ENCODE measurements at regions not wholly inside any gene's neighbourhood (a gene's known extent, or its start where the extent isn't known, plus 50 kb on each side); places are given as distances from the start of the nearest gene placed in this dataset.
"Not testable (repeated sequence)": the region's sequence is repeated elsewhere in the genome, so short reads cannot be mapped to it uniquely, and the experiment has no call there.

DNA sequence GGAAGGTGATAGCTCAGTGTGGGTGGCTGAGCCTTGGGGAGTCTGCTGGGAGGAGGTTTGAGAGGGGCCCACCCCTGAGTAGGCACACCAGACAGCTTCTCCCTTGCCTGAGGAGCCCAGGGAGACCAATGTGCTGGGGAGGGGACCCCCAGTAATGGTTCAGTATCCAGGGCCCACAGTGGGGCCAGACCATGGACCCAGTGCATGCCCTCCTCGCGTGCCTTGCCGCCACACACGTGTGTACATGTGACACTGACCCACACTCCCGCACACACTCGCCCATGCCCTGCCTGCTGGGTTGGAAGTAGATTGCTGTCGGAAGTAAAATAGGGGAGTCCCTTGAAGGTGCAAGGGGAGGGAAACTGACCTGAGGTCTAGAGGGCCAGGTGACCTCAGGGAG, 184.3 kb downstream of the TBC1D2B start:
- H3K27me3 ChIP-seq (ENCODE audit: control insufficient read depth, insufficient read depth, low read length); H3K9ac ChIP-seq (ENCODE audit: low read depth, low read length); H3K9me3 ChIP-seq (ENCODE audit: control insufficient read depth, insufficient read depth, low read length); H3K4me1 ChIP-seq (ENCODE audit: control insufficient read depth, insufficient read depth, low read length); H3K36me3 ChIP-seq (ENCODE audit: control insufficient read depth, insufficient read depth, low read length); H3K4me3 ChIP-seq (ENCODE audit: low read depth, low read length); H3K27ac ChIP-seq (ENCODE audit: low read depth, low read length): not testable (repeated sequence)

DNA sequence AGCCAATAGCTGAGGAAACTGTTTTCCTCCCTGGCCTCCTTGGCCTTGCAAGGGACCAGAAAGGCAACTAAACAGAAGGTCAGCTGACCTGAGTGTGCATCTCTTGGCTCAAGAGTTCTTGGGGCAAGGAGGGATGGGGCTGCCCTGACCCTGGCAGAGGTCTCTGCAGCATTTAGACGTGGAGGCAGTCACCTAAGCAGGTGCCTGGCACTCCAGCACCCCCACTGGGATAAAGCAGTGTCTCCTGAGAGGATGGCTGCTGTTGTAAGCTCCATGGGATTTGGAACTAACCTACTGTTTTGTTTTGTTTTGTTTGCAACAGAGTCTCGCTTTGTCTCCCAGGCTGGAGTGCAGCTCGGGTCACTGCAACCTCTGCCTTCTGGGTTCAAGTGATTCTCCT, 185.2 kb downstream of the TBC1D2B start:
- no peak overlapping the region for H3K27ac ChIP-seq (ENCODE audit: low read depth, low read length)
- H3K27me3 ChIP-seq (ENCODE audit: control insufficient read depth, insufficient read depth, low read length) = no peaks in the 10 kb centered on the region
- H3K9ac ChIP-seq (ENCODE audit: low read depth, low read length) = no peak overlapping the region
- H3K4me3 ChIP-seq (ENCODE audit: low read depth, low read length) = no peak overlapping the region
- no peaks in the 10 kb centered on the region for H3K4me1 ChIP-seq (ENCODE audit: control insufficient read depth, insufficient read depth, low read length)
- H3K9me3 ChIP-seq (ENCODE audit: control insufficient read depth, insufficient read depth, low read length) = no peaks in the 10 kb centered on the region
- no peaks in the 10 kb centered on the region for H3K36me3 ChIP-seq (ENCODE audit: control insufficient read depth, insufficient read depth, low read length)

DNA sequence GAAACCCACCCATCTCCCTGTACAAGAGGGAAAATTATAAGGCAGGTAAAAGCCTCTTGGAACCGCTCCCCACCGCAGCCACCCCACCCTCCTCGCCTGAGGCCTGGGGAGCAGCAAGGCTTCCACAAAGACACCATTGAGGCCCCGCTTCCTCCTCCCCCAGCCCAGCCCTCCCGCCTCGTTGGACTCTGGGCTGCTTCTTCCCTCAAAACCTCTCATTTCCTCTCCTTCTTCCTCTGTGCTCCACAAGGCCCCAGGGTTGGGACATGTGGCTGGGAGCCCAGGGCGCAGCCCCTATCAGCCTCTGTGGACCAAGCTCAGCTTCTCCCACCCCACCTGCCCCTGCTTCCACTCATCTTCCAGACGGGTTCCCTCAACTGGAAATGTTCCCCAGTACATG, 185.6 kb downstream of the TBC1D2B start:
- not testable (repeated sequence) for H3K36me3 ChIP-seq (ENCODE audit: control insufficient read depth, insufficient read depth, low read length)

DNA sequence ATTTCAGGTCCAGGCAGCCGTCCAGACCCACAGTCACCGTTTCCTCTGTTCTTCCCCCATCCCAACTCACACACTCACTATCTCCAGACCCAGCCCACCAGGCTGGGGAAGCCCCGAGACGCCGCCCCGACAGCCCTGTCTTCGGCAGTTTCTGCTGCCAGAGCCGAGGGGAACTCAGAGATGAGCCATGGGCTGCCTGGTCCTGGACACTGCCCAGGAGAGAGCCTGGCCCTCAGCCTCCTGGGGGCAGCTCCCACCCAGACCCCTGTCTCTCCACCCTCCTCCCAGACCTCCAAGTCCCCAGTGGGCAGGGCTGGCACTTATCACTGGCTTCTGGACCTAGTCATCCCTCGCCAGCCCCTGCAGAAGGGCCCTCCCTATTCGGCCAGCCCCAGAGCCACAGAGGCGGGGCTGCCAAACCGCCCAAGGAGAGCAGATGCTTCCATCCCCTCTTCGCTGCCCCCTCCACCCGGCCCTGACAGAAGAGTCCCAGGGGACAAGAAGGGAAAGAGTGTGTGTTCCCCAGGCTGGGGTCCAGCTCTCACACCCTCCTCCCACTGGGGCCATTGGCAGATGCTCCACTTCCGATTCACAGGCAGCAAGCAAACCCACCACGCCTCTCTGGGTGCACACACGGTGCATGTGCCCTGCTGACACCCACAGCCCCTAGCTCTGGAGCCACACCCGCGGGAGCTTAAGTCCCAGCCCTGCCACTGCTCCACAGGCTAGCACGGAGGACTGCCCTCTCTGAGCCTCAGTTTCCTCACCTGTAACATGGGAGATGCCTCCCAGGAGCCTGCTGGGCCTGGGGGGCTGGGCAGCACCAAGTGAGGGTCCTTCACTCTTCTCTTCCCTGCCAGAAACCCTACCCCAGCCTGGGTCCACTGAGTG, 186.4 kb downstream of the TBC1D2B start:
- not testable (repeated sequence) for H3K36me3 ChIP-seq (ENCODE audit: control insufficient read depth, insufficient read depth, low read length); H3K4me1 ChIP-seq (ENCODE audit: control insufficient read depth, insufficient read depth, low read length); H3K9me3 ChIP-seq (ENCODE audit: control insufficient read depth, insufficient read depth, low read length); H3K4me3 ChIP-seq (ENCODE audit: low read depth, low read length); H3K9ac ChIP-seq (ENCODE audit: low read depth, low read length); H3K27me3 ChIP-seq (ENCODE audit: control insufficient read depth, insufficient read depth, low read length); H3K27ac ChIP-seq (ENCODE audit: low read depth, low read length)

More for the DNA sequence above, 185.6 kb downstream of the TBC1D2B start:
- H3K4me3 ChIP-seq (ENCODE audit: low read depth, low read length); H3K27ac ChIP-seq (ENCODE audit: low read depth, low read length); H3K9ac ChIP-seq (ENCODE audit: low read depth, low read length); H3K4me1 ChIP-seq (ENCODE audit: control insufficient read depth, insufficient read depth, low read length); H3K27me3 ChIP-seq (ENCODE audit: control insufficient read depth, insufficient read depth, low read length); H3K9me3 ChIP-seq (ENCODE audit: control insufficient read depth, insufficient read depth, low read length): not testable (repeated sequence)

DNA sequence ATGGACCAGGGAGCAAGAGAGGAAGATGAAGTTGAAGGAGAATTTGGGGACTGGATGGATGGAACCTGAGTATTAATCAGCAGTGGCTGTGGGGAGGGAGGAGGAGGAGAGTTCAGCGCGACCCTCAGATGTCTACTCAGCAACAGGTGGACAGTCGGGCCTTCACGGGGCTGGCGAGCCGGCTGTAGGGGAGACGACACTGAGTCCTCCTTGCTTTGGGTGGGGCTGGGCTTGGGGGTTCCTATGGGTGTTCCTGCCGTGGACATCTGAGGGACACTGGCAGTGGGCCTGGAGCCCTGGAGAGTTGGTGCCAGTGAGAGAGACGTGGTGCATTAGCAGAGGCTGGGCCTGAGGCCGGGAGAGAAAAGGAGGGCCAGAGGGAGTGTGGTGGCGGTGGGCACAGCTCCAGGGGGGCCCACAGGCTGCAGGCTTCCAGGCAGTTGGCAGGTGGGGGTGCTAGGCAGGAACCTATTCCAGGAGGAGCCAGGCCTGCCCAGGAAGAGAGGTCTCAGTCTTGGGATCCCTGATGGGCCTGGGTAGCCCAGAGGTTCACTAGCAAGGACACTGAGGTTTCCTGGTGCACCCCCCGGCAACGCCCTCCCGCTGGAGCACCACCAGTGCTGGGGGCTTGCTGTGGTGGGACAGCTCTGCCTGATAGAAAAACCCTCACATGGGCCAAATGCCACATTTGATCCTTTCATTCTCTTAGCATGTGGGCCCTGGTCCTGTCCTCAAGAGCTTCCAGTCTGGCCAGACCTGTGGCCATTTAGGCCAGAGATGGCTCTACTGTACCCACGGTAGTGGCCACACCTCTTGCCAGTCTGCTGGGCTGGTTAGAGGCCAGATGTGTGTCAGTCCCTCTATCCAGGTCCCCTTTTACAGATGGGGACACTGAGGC, 187.4 kb downstream of the TBC1D2B start:
- H3K4me1 ChIP-seq (ENCODE audit: control insufficient read depth, insufficient read depth, low read length); H3K9ac ChIP-seq (ENCODE audit: low read depth, low read length); H3K9me3 ChIP-seq (ENCODE audit: control insufficient read depth, insufficient read depth, low read length); H3K27me3 ChIP-seq (ENCODE audit: control insufficient read depth, insufficient read depth, low read length); H3K4me3 ChIP-seq (ENCODE audit: low read depth, low read length); H3K27ac ChIP-seq (ENCODE audit: low read depth, low read length); H3K36me3 ChIP-seq (ENCODE audit: control insufficient read depth, insufficient read depth, low read length): not testable (repeated sequence)

DNA sequence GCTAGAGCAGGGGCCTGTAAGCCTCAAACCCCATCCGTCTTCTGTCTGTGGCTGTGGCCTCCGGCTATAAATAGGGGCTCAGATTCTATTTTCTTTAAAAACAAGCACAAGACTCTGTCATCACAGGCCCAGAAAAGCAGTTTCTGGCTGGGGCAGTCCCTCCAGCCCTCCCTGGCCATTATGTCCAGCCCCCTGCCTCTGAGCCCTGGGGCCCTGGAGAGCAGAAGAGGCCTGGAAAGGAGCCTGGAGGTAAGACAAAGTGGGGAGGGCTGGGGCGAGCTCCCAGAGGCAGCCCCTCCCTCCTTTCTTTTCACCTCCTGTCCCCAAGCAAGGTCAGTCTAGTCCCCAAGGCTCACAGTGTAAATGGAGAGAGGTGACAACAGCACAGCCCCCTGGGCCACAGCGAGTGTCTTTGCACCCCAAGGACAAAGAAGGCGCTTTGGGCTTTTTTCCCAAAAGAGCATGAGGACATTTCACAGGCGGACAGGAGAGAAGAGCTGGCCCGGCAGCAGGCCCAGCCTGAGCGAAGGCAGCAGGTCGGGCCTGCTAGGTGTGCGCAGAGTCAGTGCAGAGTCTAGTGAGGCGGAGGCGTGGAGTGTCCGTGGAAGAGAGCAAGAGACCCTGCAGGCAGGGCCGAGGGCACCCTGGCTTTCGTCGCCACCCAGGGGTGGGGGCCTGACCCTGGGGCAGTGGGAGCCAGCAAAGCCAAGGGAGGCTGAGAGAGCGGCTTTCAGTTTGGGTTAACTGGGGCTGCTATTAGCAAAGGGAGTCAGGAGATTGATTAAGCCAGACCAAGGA, 188.3 kb downstream of the TBC1D2B start:
- H3K27ac ChIP-seq (ENCODE audit: low read depth, low read length) = no peak overlapping the region
- no peaks in the 10 kb centered on the region for H3K36me3 ChIP-seq (ENCODE audit: control insufficient read depth, insufficient read depth, low read length)
- H3K9ac ChIP-seq (ENCODE audit: low read depth, low read length) = no peak overlapping the region
- no peak overlapping the region for H3K4me3 ChIP-seq (ENCODE audit: low read depth, low read length)
- no peaks in the 10 kb centered on the region for H3K9me3 ChIP-seq (ENCODE audit: control insufficient read depth, insufficient read depth, low read length)
- no peaks in the 10 kb centered on the region for H3K4me1 ChIP-seq (ENCODE audit: control insufficient read depth, insufficient read depth, low read length)
- H3K27me3 ChIP-seq (ENCODE audit: control insufficient read depth, insufficient read depth, low read length) = no peaks in the 10 kb centered on the region

DNA sequence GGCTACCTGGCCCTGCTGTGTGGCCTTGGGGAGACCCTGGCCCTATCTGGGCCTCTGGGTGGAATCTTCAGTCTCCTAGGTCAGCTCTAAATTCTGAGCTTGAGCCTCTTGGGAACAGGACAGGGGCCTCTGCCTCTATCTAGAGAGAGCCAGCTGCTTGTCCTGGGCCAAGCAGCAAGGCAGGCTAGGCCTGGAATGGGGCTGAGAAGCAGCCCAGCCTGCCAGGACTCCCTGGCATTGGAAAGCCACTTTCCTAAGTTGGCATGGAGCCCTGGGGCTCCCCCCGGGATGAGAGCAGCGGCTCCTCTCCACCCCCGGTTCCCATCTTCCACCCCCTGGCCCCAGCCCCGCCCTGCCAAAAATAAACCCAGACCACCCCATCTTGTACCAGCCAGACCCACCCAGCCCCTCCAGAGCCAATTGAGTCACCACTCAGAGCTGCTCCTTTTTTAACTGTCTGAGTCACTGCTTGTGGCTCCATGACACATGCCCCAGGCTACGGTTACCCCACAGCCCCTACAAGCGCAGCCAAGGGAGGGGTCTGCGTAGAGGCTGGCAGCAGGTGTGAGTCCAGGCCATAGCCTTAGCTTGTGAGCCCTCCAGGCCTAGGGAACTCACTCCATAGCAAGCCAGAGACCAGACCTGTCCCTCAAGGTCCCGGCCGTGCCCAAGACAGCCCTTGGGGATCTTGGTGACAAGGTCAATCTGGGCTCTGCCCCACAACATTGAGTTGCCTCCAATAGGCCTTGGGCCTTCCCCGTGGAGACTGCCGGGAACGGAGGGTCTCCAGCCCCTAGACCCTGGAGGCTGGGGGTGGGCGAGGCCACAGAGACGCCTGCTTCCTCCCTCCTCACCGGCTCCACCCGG, 189.7 kb downstream of the TBC1D2B start:
- not testable (repeated sequence) for H3K9ac ChIP-seq (ENCODE audit: low read depth, low read length); H3K36me3 ChIP-seq (ENCODE audit: control insufficient read depth, insufficient read depth, low read length); H3K9me3 ChIP-seq (ENCODE audit: control insufficient read depth, insufficient read depth, low read length); H3K27me3 ChIP-seq (ENCODE audit: control insufficient read depth, insufficient read depth, low read length); H3K27ac ChIP-seq (ENCODE audit: low read depth, low read length); H3K4me3 ChIP-seq (ENCODE audit: low read depth, low read length); H3K4me1 ChIP-seq (ENCODE audit: control insufficient read depth, insufficient read depth, low read length)

DNA sequence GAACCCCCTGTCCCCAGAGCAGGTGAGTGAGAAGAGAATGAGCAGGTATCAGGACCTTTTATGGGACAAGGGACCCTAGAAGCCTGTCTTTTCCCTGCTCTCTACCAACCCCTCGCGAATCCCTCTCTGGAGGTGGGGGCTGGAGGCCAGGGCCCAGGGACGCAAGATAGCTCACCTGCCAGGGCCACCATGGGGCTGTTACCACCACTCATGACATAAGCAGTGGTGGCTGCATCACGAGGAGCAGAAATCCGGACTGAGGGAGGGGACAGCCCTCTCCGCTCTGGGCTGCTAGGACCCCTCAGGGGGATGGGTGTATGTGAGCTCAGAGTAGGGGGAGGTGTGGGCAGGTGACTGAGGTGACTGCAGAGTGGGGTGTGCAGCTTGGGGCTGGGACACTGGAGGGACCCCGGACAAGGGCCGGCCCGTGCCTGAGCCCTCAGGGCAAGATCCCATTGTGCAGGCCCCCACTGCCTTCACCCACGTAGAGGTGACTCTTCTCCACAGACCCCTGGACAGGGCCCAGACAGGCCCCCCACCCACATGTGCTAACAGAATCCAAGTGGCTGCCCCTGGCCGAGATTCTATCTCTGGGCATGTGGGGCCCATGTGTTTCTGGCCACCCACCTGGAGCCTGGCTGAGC, 190.6 kb downstream of the TBC1D2B start:
- H3K4me3 ChIP-seq (ENCODE audit: low read depth, low read length) = no peak overlapping the region
- no peaks in the 10 kb centered on the region for H3K36me3 ChIP-seq (ENCODE audit: control insufficient read depth, insufficient read depth, low read length)
- H3K9ac ChIP-seq (ENCODE audit: low read depth, low read length) = no peak overlapping the region
- H3K27me3 ChIP-seq (ENCODE audit: control insufficient read depth, insufficient read depth, low read length) = no peaks in the 10 kb centered on the region
- H3K9me3 ChIP-seq (ENCODE audit: control insufficient read depth, insufficient read depth, low read length) = no peaks in the 10 kb centered on the region
- no peaks in the 10 kb centered on the region for H3K4me1 ChIP-seq (ENCODE audit: control insufficient read depth, insufficient read depth, low read length)
- H3K27ac ChIP-seq (ENCODE audit: low read depth, low read length) = no peak overlapping the region

DNA sequence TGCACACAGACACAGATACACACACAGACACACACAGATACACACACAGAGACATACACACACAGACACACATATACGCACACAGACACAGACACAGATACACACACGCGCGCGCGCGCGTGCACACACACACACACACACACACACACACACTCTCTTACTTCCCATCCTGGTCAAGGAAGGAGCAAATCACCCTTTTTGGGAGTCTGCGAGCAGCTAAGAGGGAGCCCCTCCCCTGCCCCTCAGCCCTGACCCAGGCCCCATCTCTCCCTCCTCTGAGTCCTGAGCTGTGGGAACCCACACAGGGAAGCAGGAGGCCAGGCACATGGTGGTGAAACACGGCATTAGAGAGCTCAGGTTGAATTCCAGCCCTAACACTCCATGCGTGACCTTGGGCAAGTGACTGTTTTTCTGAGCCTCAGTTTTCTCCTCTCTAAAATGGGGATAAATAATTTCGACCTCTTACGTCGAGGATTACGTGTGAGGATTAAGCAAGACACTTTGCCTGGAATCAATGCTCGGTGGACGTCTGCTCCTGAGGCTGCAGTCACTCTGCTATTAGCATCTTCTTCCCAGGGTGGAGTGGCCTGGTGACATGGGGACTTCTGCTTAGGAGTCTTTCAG, 191.5 kb downstream of the TBC1D2B start:
- not testable (repeated sequence) for H3K4me1 ChIP-seq (ENCODE audit: control insufficient read depth, insufficient read depth, low read length); H3K27me3 ChIP-seq (ENCODE audit: control insufficient read depth, insufficient read depth, low read length); H3K36me3 ChIP-seq (ENCODE audit: control insufficient read depth, insufficient read depth, low read length); H3K27ac ChIP-seq (ENCODE audit: low read depth, low read length); H3K9ac ChIP-seq (ENCODE audit: low read depth, low read length); H3K9me3 ChIP-seq (ENCODE audit: control insufficient read depth, insufficient read depth, low read length); H3K4me3 ChIP-seq (ENCODE audit: low read depth, low read length)

Measured in HUES48 (cell line).